ENCODE measurements at regions not wholly inside any gene's neighbourhood (a gene's known extent, or its start where the extent isn't known, plus 50 kb on each side); places are given as distances from the start of the nearest gene placed in this dataset.

- Histone ChIP-seq H3K14ac (ENCODE audit: low read length in 2 of 2) (no peak overlapping the region), H3K23ac (ENCODE audit: low read length in 2 of 2) (no peak overlapping the region), H3K9me3 (ENCODE audit: control insufficient read depth, low read length) (no peaks in the 10 kb centered on the region), H4K91ac (ENCODE audit: low read length) (no peak overlapping the region), H3K18ac (ENCODE audit: low read depth in 1 of 2, low read length in 2 of 2) (no peak overlapping the region), H3K27ac (ENCODE audit: low read length, poor library complexity, severe bottlenecking) (no peak overlapping the region), H2BK5ac (ENCODE audit: low read depth, low read length, poor library complexity, severe bottlenecking) (no peak overlapping the region), H3K4me2 (ENCODE audit: low read length, poor library complexity, severe bottlenecking) (no peak overlapping the region), H2AFZ (ENCODE audit: low read depth, low read length) (no peak overlapping the region), H2AK5ac (ENCODE audit: low read length, severe bottlenecking) (no peak overlapping the region), H4K8ac (ENCODE audit: low read length) (no peak overlapping the region), H3K4me3 (ENCODE audit: insufficient read depth in 1 of 2, low read depth in 1 of 2, low read length in 2 of 2) (no peak overlapping the region), H2BK15ac (ENCODE audit: low read depth, poor library complexity, severe bottlenecking) (no peak overlapping the region), H2BK12ac (ENCODE audit: low read length in 2 of 2) (no peak overlapping the region), H3K4me1 (ENCODE audit: control insufficient read depth, insufficient read depth, low read depth, low read length) (no peaks in the 10 kb centered on the region), H3K79me1 (replicated peaks; ENCODE audit: low read length, poor library complexity, severe bottlenecking) (no peaks in the 10 kb centered on the region), H2BK120ac (ENCODE audit: low read depth, low read length) (no peak overlapping the region), H3K4ac (ENCODE audit: low read depth in 1 of 2, low read length in 2 of 2) (no peak overlapping the region), H3K9ac (ENCODE audit: low read length) (no peak overlapping the region), H3K36me3 (ENCODE audit: control insufficient read depth in 1 of 2, insufficient read depth in 2 of 2, low read depth in 1 of 2, low read length in 2 of 2) (no peaks in the 10 kb centered on the region), H3K27me3 (ENCODE audit: control insufficient read depth in 1 of 2, insufficient read depth in 1 of 2, low read length in 2 of 2) (no peaks in the 10 kb centered on the region)
- 83% methylated on average over 11 of the region's 11 CpGs for WGBS
- DNase-seq = no peak
These were observed 216.3 kb upstream of the SHH start for GRCh38 chr7:156028521-156028920.

- H3K9ac ChIP-seq (ENCODE audit: low read length) = no peak overlapping the region
- no peak overlapping the region for H3K4me3 ChIP-seq (ENCODE audit: insufficient read depth in 1 of 2, low read depth in 1 of 2, low read length in 2 of 2)
- no peak overlapping the region for H3K14ac ChIP-seq (ENCODE audit: low read length in 2 of 2)
- no peak overlapping the region for H4K91ac ChIP-seq (ENCODE audit: low read length)
- H3K23ac ChIP-seq (ENCODE audit: low read length in 2 of 2) = no peak overlapping the region
- H3K27ac ChIP-seq (ENCODE audit: low read length, poor library complexity, severe bottlenecking) = no peak overlapping the region
- no peak overlapping the region for H2AFZ ChIP-seq (ENCODE audit: low read depth, low read length)
- H4K8ac ChIP-seq (ENCODE audit: low read length) = no peak overlapping the region
- H2BK120ac ChIP-seq (ENCODE audit: low read depth, low read length) = no peak overlapping the region
- H2BK5ac ChIP-seq (ENCODE audit: low read depth, low read length, poor library complexity, severe bottlenecking) = no peak overlapping the region
- no peaks in the 10 kb centered on the region for H3K79me1 ChIP-seq (replicated peaks; ENCODE audit: low read length, poor library complexity, severe bottlenecking)
- no peak overlapping the region for H2AK5ac ChIP-seq (ENCODE audit: low read length, severe bottlenecking)
- no peak for DNase-seq
- peaks cover 0 to 4% of the 10 kb centered on the region in 2 experiments for H3K27me3 ChIP-seq (ENCODE audit: control insufficient read depth in 1 of 2, insufficient read depth in 1 of 2, low read length in 2 of 2)
- no peak overlapping the region for H3K18ac ChIP-seq (ENCODE audit: low read depth in 1 of 2, low read length in 2 of 2)
- H3K4me2 ChIP-seq (ENCODE audit: low read length, poor library complexity, severe bottlenecking) = no peak overlapping the region
- WGBS = 87% methylated on average over 5 of the region's 6 CpGs
- no peaks in the 10 kb centered on the region for H3K4me1 ChIP-seq (ENCODE audit: control insufficient read depth, insufficient read depth, low read depth, low read length)
- no peaks in the 10 kb centered on the region for H3K36me3 ChIP-seq (ENCODE audit: control insufficient read depth in 1 of 2, insufficient read depth in 2 of 2, low read depth in 1 of 2, low read length in 2 of 2)
- H2BK12ac ChIP-seq (ENCODE audit: low read length in 2 of 2) = no peak overlapping the region
- no peak overlapping the region for H2BK15ac ChIP-seq (ENCODE audit: low read depth, poor library complexity, severe bottlenecking)
- no peaks in the 10 kb centered on the region for H3K9me3 ChIP-seq (ENCODE audit: control insufficient read depth, low read length)
- H3K4ac ChIP-seq (ENCODE audit: low read depth in 1 of 2, low read length in 2 of 2) = no peak overlapping the region
These were observed 215.6 kb upstream of the SHH start for GRCh38 chr7:156027821-156028220.

- H3K14ac ChIP-seq (ENCODE audit: low read length in 2 of 2) = no peak overlapping the region
- no peaks in the 10 kb centered on the region for H3K79me1 ChIP-seq (replicated peaks; ENCODE audit: low read length, poor library complexity, severe bottlenecking)
- H3K9me3 ChIP-seq (ENCODE audit: control insufficient read depth, low read length) = no peaks in the 10 kb centered on the region
- H2BK5ac ChIP-seq (ENCODE audit: low read depth, low read length, poor library complexity, severe bottlenecking) = no peak overlapping the region
- H2AK5ac ChIP-seq (ENCODE audit: low read length, severe bottlenecking) = no peak overlapping the region
- H3K4me2 ChIP-seq (ENCODE audit: low read length, poor library complexity, severe bottlenecking) = no peak overlapping the region
- H4K8ac ChIP-seq (ENCODE audit: low read length) = no peak overlapping the region
- no peak overlapping the region for H3K4me3 ChIP-seq (ENCODE audit: insufficient read depth in 1 of 2, low read depth in 1 of 2, low read length in 2 of 2)
- no peak overlapping the region for H3K4ac ChIP-seq (ENCODE audit: low read depth in 1 of 2, low read length in 2 of 2)
- no peak overlapping the region for H3K18ac ChIP-seq (ENCODE audit: low read depth in 1 of 2, low read length in 2 of 2)
- 70% methylated on average over 10 of the region's 12 CpGs for WGBS
- H2BK15ac ChIP-seq (ENCODE audit: low read depth, poor library complexity, severe bottlenecking) = no peak overlapping the region
- no peak overlapping the region for H2BK12ac ChIP-seq (ENCODE audit: low read length in 2 of 2)
- H3K23ac ChIP-seq (ENCODE audit: low read length in 2 of 2) = no peak overlapping the region
- H3K4me1 ChIP-seq (ENCODE audit: control insufficient read depth, insufficient read depth, low read depth, low read length) = no peaks in the 10 kb centered on the region
- no peak overlapping the region for H3K9ac ChIP-seq (ENCODE audit: low read length)
- no peaks in the 10 kb centered on the region for H3K36me3 ChIP-seq (ENCODE audit: control insufficient read depth in 1 of 2, insufficient read depth in 2 of 2, low read depth in 1 of 2, low read length in 2 of 2)
- DNase-seq = no peak
- no peak overlapping the region for H4K91ac ChIP-seq (ENCODE audit: low read length)
- no peak overlapping the region for H3K27ac ChIP-seq (ENCODE audit: low read length, poor library complexity, severe bottlenecking)
- H3K27me3 ChIP-seq (ENCODE audit: control insufficient read depth in 1 of 2, insufficient read depth in 1 of 2, low read length in 2 of 2) = peaks cover 0 to 4% of the 10 kb centered on the region in 2 experiments
- H2BK120ac ChIP-seq (ENCODE audit: low read depth, low read length) = no peak overlapping the region
- no peak overlapping the region for H2AFZ ChIP-seq (ENCODE audit: low read depth, low read length)
These were observed 214.3 kb upstream of the SHH start for GRCh38 chr7:156026603-156027002.

- Histone ChIP-seq H3K4ac (ENCODE audit: low read depth in 1 of 2, low read length in 2 of 2) (no peak overlapping the region), H3K9me3 (ENCODE audit: control insufficient read depth, low read length) (no peaks in the 10 kb centered on the region), H3K27me3 (ENCODE audit: control insufficient read depth in 1 of 2, insufficient read depth in 1 of 2, low read length in 2 of 2) (peaks cover 0 to 4% of the 10 kb centered on the region in 2 experiments), H2BK5ac (ENCODE audit: low read depth, low read length, poor library complexity, severe bottlenecking) (no peak overlapping the region), H3K4me3 (ENCODE audit: insufficient read depth in 1 of 2, low read depth in 1 of 2, low read length in 2 of 2) (no peak overlapping the region), H3K14ac (ENCODE audit: low read length in 2 of 2) (no peak overlapping the region), H2AFZ (ENCODE audit: low read depth, low read length) (no peak overlapping the region), H4K8ac (ENCODE audit: low read length) (no peak overlapping the region), H3K4me1 (ENCODE audit: control insufficient read depth, insufficient read depth, low read depth, low read length) (no peaks in the 10 kb centered on the region), H3K18ac (ENCODE audit: low read depth in 1 of 2, low read length in 2 of 2) (no peak overlapping the region), H2BK120ac (ENCODE audit: low read depth, low read length) (no peak overlapping the region), H2BK12ac (ENCODE audit: low read length in 2 of 2) (no peak overlapping the region), H3K4me2 (ENCODE audit: low read length, poor library complexity, severe bottlenecking) (no peak overlapping the region), H3K79me1 (replicated peaks; ENCODE audit: low read length, poor library complexity, severe bottlenecking) (no peaks in the 10 kb centered on the region), H3K36me3 (ENCODE audit: control insufficient read depth in 1 of 2, insufficient read depth in 2 of 2, low read depth in 1 of 2, low read length in 2 of 2) (no peaks in the 10 kb centered on the region), H3K9ac (ENCODE audit: low read length) (no peak overlapping the region), H2AK5ac (ENCODE audit: low read length, severe bottlenecking) (no peak overlapping the region), H2BK15ac (ENCODE audit: low read depth, poor library complexity, severe bottlenecking) (no peak overlapping the region), H4K91ac (ENCODE audit: low read length) (no peak overlapping the region), H3K27ac (ENCODE audit: low read length, poor library complexity, severe bottlenecking) (no peak overlapping the region), H3K23ac (ENCODE audit: low read length in 2 of 2) (no peak overlapping the region)
- 94% methylated on average over 6 of the region's 10 CpGs for WGBS
- no peak for DNase-seq
These were observed 213.9 kb upstream of the SHH start for GRCh38 chr7:156026076-156026600.

Data from mesenchymal stem cell (in vitro differentiated cells and primary cell).